Keratinocyte (primary cell): ENCODE measurements at regions not wholly inside any gene's neighbourhood (a gene's known extent, or its start where the extent isn't known, plus 50 kb on each side); places are given as distances from the start of the nearest gene placed in this dataset.

Experiments
- DNase-seq: peaks from one replicate; pipeline ENCODE4 v3.0.0-alpha.2; 2011; ENCODE audit warnings: low read depth, missing footprints, low spot score
- FAIRE-seq: peaks from 2 replicates; lab custom pipeline; 2011; peaks lifted over from hg19 to GRCh38; lab: Jason Lieb, UNC
- H2AFZ ChIP-seq: 2 replicates; pipeline ENCODE4 v1.6.0; 2012; ENCODE audit warnings: low read length, control low read depth, inconsistent platforms; ENCODE audit not compliant: control insufficient read depth
- H3K27ac ChIP-seq: 2 replicates; pipeline ENCODE4 v1.5.1; 2011; ENCODE audit warnings: low read length; ENCODE audit not compliant: control insufficient read depth, insufficient read depth
- H3K27me3 ChIP-seq: 3 replicates; pipeline ENCODE4 v1.6.0; 2011; ENCODE audit warnings: low read length; ENCODE audit not compliant: control insufficient read depth, insufficient read depth; ENCODE audit errors: extremely low read depth
- H3K36me3 ChIP-seq, 2 experiments: 2 replicates in 1 of 2; 3 replicates in 1 of 2; pipeline ENCODE4 v1.5.1; 2011; ENCODE audit warnings: low read length in 2 of 2, mild to moderate bottlenecking in 1 of 2; ENCODE audit not compliant: control insufficient read depth in 2 of 2, insufficient read depth in 2 of 2; ENCODE audit errors: extremely low read depth in 1 of 2
- H3K4me1 ChIP-seq: 3 replicates; pipeline ENCODE4 v1.5.1; 2011; ENCODE audit warnings: low read length; ENCODE audit not compliant: control insufficient read depth, insufficient read depth; ENCODE audit errors: extremely low read depth
- H3K4me2 ChIP-seq: 3 replicates; pipeline ENCODE4 v1.6.0; 2011; ENCODE audit warnings: low read depth, low read length; ENCODE audit not compliant: control insufficient read depth, insufficient read depth; ENCODE audit errors: extremely low read depth
- H3K4me3 ChIP-seq, 3 experiments: fragments of 200-600 bp in 1 of 3; sonication (generic) in 1 of 3; 2 replicates in 2 of 3; 3 replicates in 1 of 3; pipeline ENCODE4 v1.5.1; 2011 to 2016; ENCODE audit warnings: low read length in 3 of 3, mild to moderate bottlenecking in 3 of 3, control low read depth in 2 of 3, inconsistent platforms in 1 of 3, low read depth in 1 of 3, mixed read lengths in 1 of 3, mixed run types in 1 of 3, moderate library complexity in 1 of 3; ENCODE audit not compliant: control insufficient read depth in 2 of 3, insufficient read depth in 2 of 3; ENCODE audit errors: extremely low read depth in 1 of 3
- H3K79me2 ChIP-seq: 2 replicates; pipeline ENCODE4 v1.6.0; 2012; ENCODE audit warnings: low read length; ENCODE audit not compliant: control insufficient read depth, insufficient read depth
- H3K9ac ChIP-seq: 3 replicates; pipeline ENCODE4 v1.6.0; 2011; ENCODE audit warnings: low read length; ENCODE audit not compliant: control insufficient read depth, insufficient read depth; ENCODE audit errors: extremely low read depth
- H3K9me1 ChIP-seq: 3 replicates; pipeline ENCODE4 v1.6.0; 2011; ENCODE audit warnings: low read length; ENCODE audit not compliant: control insufficient read depth, insufficient read depth; ENCODE audit errors: extremely low read depth
- H3K9me3 ChIP-seq: 2 replicates; pipeline ENCODE4 v1.5.1; 2012; ENCODE audit warnings: low read depth, low read length; ENCODE audit not compliant: control insufficient read depth
- H4K20me1 ChIP-seq: 3 replicates; pipeline ENCODE4 v1.6.0; 2011; ENCODE audit warnings: low read length; ENCODE audit not compliant: control insufficient read depth, insufficient read depth; ENCODE audit errors: extremely low read depth
- EZH2 ChIP-seq: IDR thresholded peaks from one replicate; pipeline ENCODE4 v1.6.1; 2012; ENCODE audit warnings: inconsistent platforms, mild to moderate bottlenecking, low read length, moderate library complexity
- dilution Hi-C: fragments of 300-500 bp; cut with MboI; formaldehyde crosslinking; loops from one replicate; pipeline ENCODE4 v1.7.0; 2020; ENCODE audit warnings: low sequenced_read_pairs; ENCODE audit not compliant: extremely low pct_ligation_motif_present
- TF ChIP-seq, protein P1 (sequence below), 3 experiments: IDR thresholded peaks in 1 of 3; conservative IDR thresholded peaks in 1 of 3; optimal IDR thresholded peaks in 1 of 3; 2 replicates in 2 of 3; 3 replicates in 1 of 3; pipeline versions ENCODE3 to v1.5.1; 2011; ENCODE audit warnings: low read length in 3 of 3, mild to moderate bottlenecking in 3 of 3, moderate library complexity in 2 of 3, control low read depth in 1 of 3, inconsistent platforms in 1 of 3; ENCODE audit not compliant: insufficient read depth in 2 of 3; ENCODE audit errors: extremely low read depth in 1 of 3

DNA sequence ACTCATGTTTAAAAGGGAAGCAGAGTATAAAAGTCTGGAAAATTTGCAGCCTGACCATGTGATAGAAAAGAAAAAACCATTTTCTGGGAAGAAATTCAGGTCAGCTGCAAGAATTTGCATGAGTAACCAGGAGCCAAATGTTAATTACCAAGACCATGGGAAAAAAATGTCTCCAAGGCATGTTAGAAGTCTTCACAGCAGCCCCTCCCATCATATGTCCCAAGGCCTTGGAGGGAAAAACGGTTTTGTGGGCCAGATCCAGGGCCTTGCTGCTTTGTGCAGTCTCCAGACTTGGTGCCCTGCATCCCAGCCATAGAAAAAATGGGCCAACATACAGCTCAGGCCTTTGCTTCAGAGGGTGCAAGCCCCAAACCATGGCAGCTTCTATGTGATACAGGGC, 1019.6 kb upstream of the SORCS1 start:
- FAIRE-seq: no peak
- Histone ChIP-seq H3K9me3 (no peaks in the 10 kb centered on the region), H3K27ac (no peak overlapping the region), H3K4me1 (no peaks in the 10 kb centered on the region), H3K27me3 (no peaks in the 10 kb centered on the region), H3K9ac (no peak overlapping the region), H3K36me3 (no peaks in the 10 kb centered on the region), H4K20me1 (no peaks in the 10 kb centered on the region), H3K4me2 (no peak overlapping the region), H2AFZ (no peak overlapping the region), H3K79me2 (no peaks in the 10 kb centered on the region), H3K9me1 (no peaks in the 10 kb centered on the region), H3K4me3 (no peak overlapping the region)
- dilution Hi-C loops: no loop called here
- DNase-seq: no peak
- TF ChIP-seq EZH2: no peak

DNA sequence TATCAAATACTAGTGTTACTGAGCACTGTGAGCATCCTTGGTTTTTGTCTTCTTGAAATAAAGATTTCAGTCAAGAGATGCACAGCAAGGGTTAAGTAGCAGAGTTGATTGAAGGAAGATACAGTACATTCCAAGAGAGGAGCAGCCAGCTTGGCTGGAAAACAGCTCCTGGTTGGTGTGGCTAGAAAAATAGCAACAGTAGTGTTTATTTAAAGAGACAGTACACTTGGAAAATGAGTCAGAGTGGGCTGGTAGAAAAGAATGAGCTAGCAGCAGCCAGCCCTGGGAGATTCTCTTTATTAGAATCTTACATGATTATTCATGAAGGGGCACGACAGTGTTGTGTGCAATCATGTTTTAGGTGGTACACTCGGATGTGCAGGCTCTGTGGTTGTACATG, 1016.4 kb upstream of the SORCS1 start:
- DNase-seq (no peak), FAIRE-seq (no peak)

DNA sequence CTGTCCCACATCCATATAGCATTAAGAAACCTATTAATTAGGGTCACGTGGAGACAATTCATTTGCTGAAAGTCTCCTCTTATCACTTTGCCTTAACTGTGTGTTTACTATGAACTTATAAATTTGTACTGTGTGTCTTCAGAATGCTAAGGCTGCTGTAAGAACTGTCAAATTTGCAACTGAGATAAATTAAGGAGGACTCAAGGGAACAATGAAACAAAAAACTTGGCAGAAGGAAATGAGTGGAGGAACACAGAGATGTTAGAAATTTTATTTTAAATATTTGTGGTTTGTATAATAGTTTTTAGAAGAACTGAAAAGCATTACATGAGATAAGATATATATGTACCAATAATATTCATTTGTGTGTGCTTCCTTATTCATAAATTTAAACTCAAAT, 1005.3 kb upstream of the SORCS1 start:
- dilution Hi-C loops: no loop called here
- H3K9me3 ChIP-seq: no peaks in the 10 kb centered on the region
- no peak for TF ChIP-seq EZH2
- TF ChIP-seq, protein P1, sequence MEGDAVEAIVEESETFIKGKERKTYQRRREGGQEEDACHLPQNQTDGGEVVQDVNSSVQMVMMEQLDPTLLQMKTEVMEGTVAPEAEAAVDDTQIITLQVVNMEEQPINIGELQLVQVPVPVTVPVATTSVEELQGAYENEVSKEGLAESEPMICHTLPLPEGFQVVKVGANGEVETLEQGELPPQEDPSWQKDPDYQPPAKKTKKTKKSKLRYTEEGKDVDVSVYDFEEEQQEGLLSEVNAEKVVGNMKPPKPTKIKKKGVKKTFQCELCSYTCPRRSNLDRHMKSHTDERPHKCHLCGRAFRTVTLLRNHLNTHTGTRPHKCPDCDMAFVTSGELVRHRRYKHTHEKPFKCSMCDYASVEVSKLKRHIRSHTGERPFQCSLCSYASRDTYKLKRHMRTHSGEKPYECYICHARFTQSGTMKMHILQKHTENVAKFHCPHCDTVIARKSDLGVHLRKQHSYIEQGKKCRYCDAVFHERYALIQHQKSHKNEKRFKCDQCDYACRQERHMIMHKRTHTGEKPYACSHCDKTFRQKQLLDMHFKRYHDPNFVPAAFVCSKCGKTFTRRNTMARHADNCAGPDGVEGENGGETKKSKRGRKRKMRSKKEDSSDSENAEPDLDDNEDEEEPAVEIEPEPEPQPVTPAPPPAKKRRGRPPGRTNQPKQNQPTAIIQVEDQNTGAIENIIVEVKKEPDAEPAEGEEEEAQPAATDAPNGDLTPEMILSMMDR (optimal IDR thresholded peaks at IDR 0.05 in 1 of 3, IDR thresholded peaks at IDR 0.05 in 1 of 3, conservative IDR thresholded peaks at IDR 0.05 in 1 of 3; ENCODE audit: extremely low read depth in 1 of 3, insufficient read depth in 2 of 3, low read length in 3 of 3): no peak

More for the DNA sequence above, 1016.4 kb upstream of the SORCS1 start:
- Histone ChIP-seq H3K9me3 (no peaks in the 10 kb centered on the region), H3K4me1 (no peaks in the 10 kb centered on the region), H3K36me3 (no peaks in the 10 kb centered on the region), H3K4me2 (no peak overlapping the region), H3K9ac (no peak overlapping the region), H3K27ac (no peak overlapping the region), H3K9me1 (no peaks in the 10 kb centered on the region), H4K20me1 (no peaks in the 10 kb centered on the region), H3K4me3 (no peak overlapping the region), H3K27me3 (no peaks in the 10 kb centered on the region), H2AFZ (no peak overlapping the region), H3K79me2 (no peaks in the 10 kb centered on the region)
- dilution Hi-C loops: no loop called here
- no peak for TF ChIP-seq EZH2
- TF ChIP-seq, protein P1 (optimal IDR thresholded peaks at IDR 0.05 in 1 of 3, IDR thresholded peaks at IDR 0.05 in 1 of 3, conservative IDR thresholded peaks at IDR 0.05 in 1 of 3; ENCODE audit: extremely low read depth in 1 of 3, insufficient read depth in 2 of 3, low read length in 3 of 3): no peak

More for the DNA sequence above, 1005.3 kb upstream of the SORCS1 start:
- FAIRE-seq (no peak), DNase-seq (no peak)
- Histone ChIP-seq H3K27me3 (no peaks in the 10 kb centered on the region), H3K4me1 (no peaks in the 10 kb centered on the region), H3K27ac (no peak overlapping the region), H3K36me3 (no peaks in the 10 kb centered on the region), H3K4me3 (no peak overlapping the region), H2AFZ (no peak overlapping the region), H4K20me1 (no peaks in the 10 kb centered on the region), H3K4me2 (no peak overlapping the region), H3K79me2 (no peaks in the 10 kb centered on the region), H3K9ac (no peak overlapping the region), H3K9me1 (no peaks in the 10 kb centered on the region)
